GM12892 (cell line): ENCODE measurements at regions not wholly inside any gene's neighbourhood (a gene's known extent, or its start where the extent isn't known, plus 50 kb on each side); places are given as distances from the start of the nearest gene placed in this dataset.

ENCODE experiments used
- DNase-seq: peaks from one replicate; pipeline ENCODE4 v3.0.0; 2011; ENCODE audit not compliant: insufficient read length
- FAIRE-seq: peaks from 2 replicates; lab custom pipeline; 2011; peaks lifted over from hg19 to GRCh38; lab: Jason Lieb, UNC
- POLR2A ChIP-seq: IDR thresholded peaks from 2 replicates; pipeline ENCODE4 v1.6.1; 2011; ENCODE audit warnings: low read depth, low read length, control low read depth
- POLR2AphosphoS5 ChIP-seq: IDR thresholded peaks from 2 replicates; pipeline ENCODE4 v1.6.1; 2011; ENCODE audit warnings: low read depth, low read length, control low read depth
- TAF1 ChIP-seq: IDR thresholded peaks from 2 replicates; pipeline ENCODE4 v1.6.1; 2011; ENCODE audit warnings: low read depth, mild to moderate bottlenecking, control low read depth, low read length, borderline replicate concordance

GRCh38 chr14:71833476-71833875, 98.8 kb upstream of the RGS6 start:
- TF ChIP-seq TAF1 (no peak), POLR2A (no peak), POLR2AphosphoS5 (no peak)
- DNase-seq (no peak), FAIRE-seq (no peak)

- TF ChIP-seq TAF1: no peak
- TF ChIP-seq POLR2A: no peak
- TF ChIP-seq POLR2AphosphoS5: no peak
- no peak for FAIRE-seq
These were observed 97.7 kb upstream of the RGS6 start for GRCh38 chr14:71834284-71835204.

GRCh38 chr14:71852181-71852580, 80.0 kb upstream of the RGS6 start:
- TF ChIP-seq TAF1 (no peak), POLR2A (no peak), POLR2AphosphoS5 (no peak)
- peak; percentile 5 for FAIRE-seq
- DNase-seq: no peak

More at GRCh38 chr14:71834284-71835204, 97.7 kb upstream of the RGS6 start:
- no peak for DNase-seq

GRCh38 chr14:71855399-71856036, 76.7 kb upstream of the RGS6 start:
- DNase-seq (peak; percentile 24), FAIRE-seq (no peak)
- no peak for TF ChIP-seq POLR2A
- no peak for TF ChIP-seq POLR2AphosphoS5
- TF ChIP-seq TAF1: no peak

- no peak for TF ChIP-seq POLR2A
- TF ChIP-seq TAF1: no peak
- TF ChIP-seq POLR2AphosphoS5: no peak
- FAIRE-seq (peak; percentile 93), DNase-seq (no peak)
These were observed 75.9 kb upstream of the RGS6 start for GRCh38 chr14:71856199-71856919.

GRCh38 chr14:71863049-71863448, 69.2 kb upstream of the RGS6 start:
- FAIRE-seq (no peak), DNase-seq (no peak)
- TF ChIP-seq POLR2AphosphoS5 (no peak), TAF1 (no peak), POLR2A (no peak)

- no peak for FAIRE-seq
- no peak for TF ChIP-seq POLR2AphosphoS5
- no peak for TF ChIP-seq POLR2A
- TF ChIP-seq TAF1: no peak
- DNase-seq: no peak
These were observed 68.5 kb upstream of the RGS6 start for GRCh38 chr14:71863766-71864165.
